Neuron (in vitro differentiated cells): ENCODE measurements at regions not wholly inside any gene's neighbourhood (a gene's known extent, or its start where the extent isn't known, plus 50 kb on each side); places are given as distances from the start of the nearest gene placed in this dataset.

Experiments used
- H2AFZ ChIP-seq: one replicate; pipeline ENCODE4 v1.6.1; 2013; ENCODE audit warnings: low read depth, mild to moderate bottlenecking, inconsistent platforms, low read length, moderate library complexity
- H3K27me3 ChIP-seq: one replicate; pipeline ENCODE4 v1.6.1; 2013; ENCODE audit warnings: low read length; ENCODE audit not compliant: insufficient read depth
- H3K36me3 ChIP-seq: one replicate; pipeline ENCODE4 v1.6.1; 2013; ENCODE audit warnings: low read length; ENCODE audit not compliant: insufficient read depth
- H3K4me1 ChIP-seq: one replicate; pipeline ENCODE4 v1.6.1; 2013; ENCODE audit warnings: low read length; ENCODE audit not compliant: insufficient read depth
- H3K4me3 ChIP-seq: 2 replicates; pipeline ENCODE4 v1.5.1; 2013; ENCODE audit warnings: mild to moderate bottlenecking, low read length, moderate library complexity
- H3K9me3 ChIP-seq: one replicate; pipeline ENCODE4 v1.6.1; 2013; ENCODE audit warnings: low read length

DNA sequence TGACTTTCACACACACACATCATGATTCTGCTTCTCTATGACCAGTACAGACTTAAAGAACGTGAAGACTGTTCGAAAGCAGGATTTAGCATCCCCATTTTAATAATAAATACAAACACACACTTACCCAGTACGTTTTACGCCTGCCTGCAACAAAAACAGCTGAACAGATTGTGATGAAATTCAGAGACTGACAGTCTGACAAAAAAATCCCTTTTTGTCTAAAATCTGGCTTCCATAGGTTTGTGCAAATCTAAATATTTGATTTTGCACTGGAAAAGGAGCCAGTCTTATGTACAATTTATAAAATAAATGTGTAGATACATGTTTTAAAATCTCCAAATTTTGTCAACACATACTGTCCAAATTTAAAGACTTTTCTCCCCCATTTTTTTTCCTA lies 630.7 kb downstream of the ZEB2 start:
- H3K4me1 ChIP-seq, result peaks cover 19% of the 10 kb centered on the region
- no peaks in the 10 kb centered on the region for H3K36me3 ChIP-seq
- H3K4me3 ChIP-seq, result no peak overlapping the region
- no peaks in the 10 kb centered on the region for H3K27me3 ChIP-seq
- no peaks in the 10 kb centered on the region for H3K9me3 ChIP-seq
- no peak overlapping the region for H2AFZ ChIP-seq

- H3K27me3 ChIP-seq, result no peaks in the 10 kb centered on the region
- H3K9me3 ChIP-seq, result no peaks in the 10 kb centered on the region
- no peak overlapping the region for H3K4me3 ChIP-seq
- no peak overlapping the region for H2AFZ ChIP-seq
- H3K4me1 ChIP-seq, result no peaks in the 10 kb centered on the region
- H3K36me3 ChIP-seq, result no peaks in the 10 kb centered on the region
These were observed 634.5 kb downstream of the ZEB2 start for GRCh38 chr2:143885461-143885860.

- H3K9me3 ChIP-seq, result no peaks in the 10 kb centered on the region
- no peak overlapping the region for H3K4me3 ChIP-seq
- H3K27me3 ChIP-seq, result no peaks in the 10 kb centered on the region
- H2AFZ ChIP-seq, result no peak overlapping the region
- H3K4me1 ChIP-seq, result no peaks in the 10 kb centered on the region
- no peaks in the 10 kb centered on the region for H3K36me3 ChIP-seq
These were observed 638.7 kb downstream of the ZEB2 start for GRCh38 chr2:143881246-143881645.

GRCh38 chr2:143877876-143878530 lies 641.9 kb downstream of the ZEB2 start:
- no peaks in the 10 kb centered on the region for H3K36me3 ChIP-seq
- H3K27me3 ChIP-seq, result no peaks in the 10 kb centered on the region
- no peaks in the 10 kb centered on the region for H3K9me3 ChIP-seq
- H2AFZ ChIP-seq, result no peak overlapping the region
- no peak overlapping the region for H3K4me3 ChIP-seq
- H3K4me1 ChIP-seq, result no peaks in the 10 kb centered on the region

DNA sequence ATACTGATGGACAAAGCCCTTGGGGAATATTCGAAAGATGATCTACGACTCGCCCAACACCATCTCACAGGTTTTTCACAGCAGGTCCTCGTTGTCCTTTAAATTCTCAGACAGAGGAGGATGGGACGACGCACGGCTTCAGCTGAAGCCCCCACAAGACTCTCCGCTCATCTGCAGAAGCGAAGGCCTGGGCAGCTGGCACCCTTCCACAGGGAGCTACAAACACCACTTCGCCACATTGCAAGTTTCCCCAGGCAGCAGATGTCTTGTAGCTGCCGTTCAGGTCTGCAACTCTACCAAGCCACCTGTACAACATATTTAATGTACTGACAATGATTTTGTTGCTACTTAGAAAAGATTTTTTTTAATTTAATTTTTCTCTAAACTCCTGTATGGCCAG lies 642.9 kb downstream of the ZEB2 start:
- no peaks in the 10 kb centered on the region for H3K4me1 ChIP-seq
- no peak overlapping the region for H2AFZ ChIP-seq
- no peak overlapping the region for H3K4me3 ChIP-seq
- H3K27me3 ChIP-seq, result no peaks in the 10 kb centered on the region
- no peaks in the 10 kb centered on the region for H3K36me3 ChIP-seq
- H3K9me3 ChIP-seq, result no peaks in the 10 kb centered on the region

GRCh38 chr2:143875295-143876233 lies 644.4 kb downstream of the ZEB2 start:
- no peaks in the 10 kb centered on the region for H3K9me3 ChIP-seq
- no peak overlapping the region for H3K4me3 ChIP-seq
- no peaks in the 10 kb centered on the region for H3K27me3 ChIP-seq
- no peaks in the 10 kb centered on the region for H3K36me3 ChIP-seq
- H2AFZ ChIP-seq, result no peak overlapping the region
- H3K4me1 ChIP-seq, result no peaks in the 10 kb centered on the region

DNA sequence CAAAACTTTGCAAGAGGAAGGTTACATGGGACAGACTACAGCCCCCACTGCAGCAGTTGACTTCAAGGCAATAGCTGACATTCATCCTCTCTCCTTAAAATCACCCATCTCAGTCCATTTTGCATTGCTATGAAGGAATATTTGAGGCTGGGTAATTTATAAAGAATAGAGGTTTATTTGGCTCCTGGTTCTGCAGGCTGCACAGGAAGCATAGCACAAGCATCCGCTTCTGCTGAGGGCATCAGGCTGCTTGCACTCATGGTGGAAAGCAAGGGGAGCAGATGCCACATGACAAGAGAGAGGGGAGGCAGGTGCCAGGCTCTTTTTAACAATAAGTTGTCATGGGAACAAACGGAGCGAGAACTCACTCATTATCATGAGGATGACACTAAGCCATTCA lies 646.0 kb downstream of the ZEB2 start:
- Histone ChIP-seq H3K36me3 (no peaks in the 10 kb centered on the region), H3K27me3 (no peaks in the 10 kb centered on the region), H3K4me3 (no peak overlapping the region), H2AFZ (no peak overlapping the region), H3K4me1 (no peaks in the 10 kb centered on the region), H3K9me3 (no peaks in the 10 kb centered on the region)

- Histone ChIP-seq H3K4me1 (no peaks in the 10 kb centered on the region), H2AFZ (no peak overlapping the region), H3K9me3 (no peaks in the 10 kb centered on the region), H3K27me3 (no peaks in the 10 kb centered on the region), H3K36me3 (no peaks in the 10 kb centered on the region), H3K4me3 (no peak overlapping the region)
These were observed 649.2 kb downstream of the ZEB2 start for GRCh38 chr2:143870696-143871095.

DNA sequence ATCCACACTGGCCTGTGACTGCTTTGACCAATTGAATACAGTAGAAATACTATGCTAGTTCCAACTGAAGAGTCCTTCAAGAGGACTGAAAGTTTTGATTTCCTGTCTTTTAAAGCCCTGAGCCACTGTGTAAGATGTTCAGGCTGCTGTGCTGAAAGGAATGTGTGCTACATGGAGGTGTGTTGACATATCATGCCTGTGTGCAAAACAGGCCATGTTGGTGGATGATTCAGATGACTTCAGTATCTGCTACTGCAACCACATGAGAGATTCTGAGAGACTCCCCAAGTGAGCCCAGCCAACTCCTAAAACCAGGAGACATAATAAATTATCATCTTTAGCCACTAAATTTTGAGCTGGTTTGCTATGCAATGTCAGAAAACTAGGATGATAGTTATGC lies 662.9 kb downstream of the ZEB2 start:
- Histone ChIP-seq H2AFZ (no peak overlapping the region), H3K9me3 (no peaks in the 10 kb centered on the region), H3K4me3 (no peak overlapping the region), H3K4me1 (peaks cover 8% of the 10 kb centered on the region), H3K27me3 (no peaks in the 10 kb centered on the region), H3K36me3 (no peaks in the 10 kb centered on the region)

DNA sequence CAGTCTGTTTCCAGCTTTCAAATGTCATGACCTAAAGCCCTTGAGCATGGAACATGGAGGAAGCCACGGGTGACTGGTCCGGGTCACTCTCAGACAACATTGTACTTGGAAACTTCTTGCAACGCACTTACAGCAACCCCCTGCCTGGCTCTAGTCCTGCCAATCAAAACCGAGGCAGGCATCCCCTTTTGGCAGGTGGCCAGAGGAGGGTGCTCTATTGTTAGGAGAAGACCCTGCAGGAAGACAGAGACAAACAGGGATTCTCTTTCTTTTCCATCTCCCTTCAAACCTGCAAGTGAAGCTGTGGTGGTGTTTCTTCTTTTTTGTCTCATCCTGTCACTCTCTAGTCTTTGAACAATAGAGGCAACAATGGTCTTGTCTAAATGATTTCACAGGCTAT lies 667.2 kb downstream of the ZEB2 start:
- Histone ChIP-seq H2AFZ (no peak overlapping the region), H3K27me3 (no peaks in the 10 kb centered on the region), H3K4me3 (no peak overlapping the region), H3K36me3 (no peaks in the 10 kb centered on the region), H3K4me1 (peaks cover 8% of the 10 kb centered on the region), H3K9me3 (no peaks in the 10 kb centered on the region)

DNA sequence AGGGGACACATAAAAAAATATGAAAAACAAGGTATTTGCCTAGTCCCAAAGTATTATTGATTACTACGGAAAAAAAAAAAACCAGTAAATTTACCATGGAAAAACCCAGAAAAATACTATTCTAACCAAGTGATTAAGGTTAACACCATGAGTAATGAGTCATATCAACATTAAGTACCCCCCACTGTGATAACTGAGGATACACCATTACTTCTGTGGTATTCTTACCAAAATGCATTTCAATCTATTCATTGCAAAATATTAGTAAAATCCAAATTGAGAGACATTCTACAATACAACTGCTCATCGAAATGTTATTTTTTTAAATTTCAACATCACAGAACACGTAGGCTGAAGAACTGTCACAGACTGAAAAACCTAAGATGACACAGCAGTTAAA lies 669.8 kb downstream of the ZEB2 start:
- Histone ChIP-seq H3K27me3 (no peaks in the 10 kb centered on the region), H3K9me3 (no peaks in the 10 kb centered on the region), H3K4me3 (no peak overlapping the region), H2AFZ (no peak overlapping the region), H3K4me1 (peaks cover 8% of the 10 kb centered on the region), H3K36me3 (no peaks in the 10 kb centered on the region)

DNA sequence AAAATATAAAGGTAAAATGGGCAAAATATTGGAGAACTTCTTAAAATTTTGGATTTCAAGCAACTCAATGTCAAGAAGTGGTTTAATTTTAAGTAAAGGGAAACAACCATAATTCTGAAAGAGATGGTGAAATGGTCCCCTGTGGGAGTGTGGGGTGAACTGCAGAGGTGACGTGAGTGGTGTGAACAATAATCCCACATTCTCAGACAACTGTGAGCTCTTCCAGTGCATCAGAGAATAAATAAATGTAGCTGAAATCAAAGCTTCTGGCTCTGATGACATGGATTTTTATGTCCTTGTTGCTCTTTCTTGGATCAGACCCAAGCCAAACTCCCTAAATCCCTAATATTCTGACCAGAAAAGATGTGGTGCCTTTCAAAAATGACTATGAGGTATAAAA lies 672.7 kb downstream of the ZEB2 start:
- Histone ChIP-seq H3K4me1 (peaks cover 5% of the 10 kb centered on the region), H3K9me3 (no peaks in the 10 kb centered on the region), H3K36me3 (no peaks in the 10 kb centered on the region), H3K4me3 (no peak overlapping the region), H2AFZ (no peak overlapping the region), H3K27me3 (no peaks in the 10 kb centered on the region)

- Histone ChIP-seq H3K4me1 (peaks cover 5% of the 10 kb centered on the region), H3K36me3 (no peaks in the 10 kb centered on the region), H3K27me3 (no peaks in the 10 kb centered on the region), H3K4me3 (no peak overlapping the region), H3K9me3 (no peaks in the 10 kb centered on the region), H2AFZ (no peak overlapping the region)
These were observed 674.9 kb downstream of the ZEB2 start for GRCh38 chr2:143844986-143845385.
